ENCODE measurements at regions not wholly inside any gene's neighbourhood (a gene's known extent, or its start where the extent isn't known, plus 50 kb on each side); places are given as distances from the start of the nearest gene placed in this dataset.

GRCh38 chr11:29305456-29306232 lies 711.2 kb downstream of the KCNA4 start:
- TF ChIP-seq FOSL2 (IDR thresholded peaks at IDR 0.05; ENCODE audit: borderline replicate concordance, low read depth) (no peak), CTCF (IDR thresholded peaks at IDR 0.05) (no peak), TAF1 (IDR thresholded peaks at IDR 0.05; ENCODE audit: borderline replicate concordance, low read depth, low read length) (no peak), JUND (IDR thresholded peaks at IDR 0.05) (no peak), EP300 (IDR thresholded peaks at IDR 0.05; ENCODE audit: borderline replicate concordance in 1 of 2, low read depth in 1 of 2, low read length in 1 of 2) (no peak)
